ENCODE measurements at regions not wholly inside any gene's neighbourhood (a gene's known extent, or its start where the extent isn't known, plus 50 kb on each side); places are given as distances from the start of the nearest gene placed in this dataset.

- TF ChIP-seq, protein P1, sequence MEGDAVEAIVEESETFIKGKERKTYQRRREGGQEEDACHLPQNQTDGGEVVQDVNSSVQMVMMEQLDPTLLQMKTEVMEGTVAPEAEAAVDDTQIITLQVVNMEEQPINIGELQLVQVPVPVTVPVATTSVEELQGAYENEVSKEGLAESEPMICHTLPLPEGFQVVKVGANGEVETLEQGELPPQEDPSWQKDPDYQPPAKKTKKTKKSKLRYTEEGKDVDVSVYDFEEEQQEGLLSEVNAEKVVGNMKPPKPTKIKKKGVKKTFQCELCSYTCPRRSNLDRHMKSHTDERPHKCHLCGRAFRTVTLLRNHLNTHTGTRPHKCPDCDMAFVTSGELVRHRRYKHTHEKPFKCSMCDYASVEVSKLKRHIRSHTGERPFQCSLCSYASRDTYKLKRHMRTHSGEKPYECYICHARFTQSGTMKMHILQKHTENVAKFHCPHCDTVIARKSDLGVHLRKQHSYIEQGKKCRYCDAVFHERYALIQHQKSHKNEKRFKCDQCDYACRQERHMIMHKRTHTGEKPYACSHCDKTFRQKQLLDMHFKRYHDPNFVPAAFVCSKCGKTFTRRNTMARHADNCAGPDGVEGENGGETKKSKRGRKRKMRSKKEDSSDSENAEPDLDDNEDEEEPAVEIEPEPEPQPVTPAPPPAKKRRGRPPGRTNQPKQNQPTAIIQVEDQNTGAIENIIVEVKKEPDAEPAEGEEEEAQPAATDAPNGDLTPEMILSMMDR (IDR thresholded peaks at IDR 0.05), result no peak
- no peak for TF ChIP-seq POLR2A (IDR thresholded peaks at IDR 0.05)
Observed at GRCh38 chr4:108405586-108405985, 214.8 kb upstream of the RPL34 start.

Measured in testis (tissue), 2 donors.